NCI-H510A treated with DMSO at 0.1 percent for 48 hours (cell line): ENCODE measurements at regions not wholly inside any gene's neighbourhood (a gene's known extent, or its start where the extent isn't known, plus 50 kb on each side); places are given as distances from the start of the nearest gene placed in this dataset.
A peak's percentile ranks its signal among the peaks of the same experiment; 100 is the strongest.

Experiments
- DNase-seq: peaks from one replicate; lab custom pipeline; 2025; lab: John Stamatoyannopoulos, UW

- no peak for DNase-seq
Measured at GRCh38 chrX:76228499-76228898, 55.6 kb downstream of the PBDC1 start.

GRCh38 chrX:76248901-76249300, 76.0 kb downstream of the PBDC1 start:
- no peak for DNase-seq

DNA sequence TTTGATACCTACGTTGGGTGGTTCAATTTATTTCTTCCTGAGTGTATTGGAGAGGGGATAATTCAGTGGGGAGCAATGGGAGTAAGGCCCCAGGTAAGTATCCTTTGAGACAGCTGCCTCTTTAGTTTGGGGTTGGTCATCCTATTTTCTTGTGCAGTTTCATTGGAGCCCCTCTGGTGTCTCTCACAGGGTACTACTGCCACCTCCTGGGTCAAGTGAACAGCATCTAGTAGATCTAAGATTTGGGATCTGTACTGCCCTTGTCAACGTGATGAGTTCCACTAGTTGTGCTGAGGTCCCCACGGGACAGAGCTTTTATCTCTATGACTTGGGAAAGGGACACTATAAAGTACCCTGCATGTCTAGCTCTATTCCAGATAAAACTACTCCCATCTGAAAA, 80.6 kb downstream of the PBDC1 start:
- DNase-seq, result no peak

GRCh38 chrX:76279007-76279406, 106.1 kb downstream of the PBDC1 start:
- DNase-seq, result peak; percentile 50
